Ovary (tissue), 7 donors: ENCODE measurements at regions not wholly inside any gene's neighbourhood (a gene's known extent, or its start where the extent isn't known, plus 50 kb on each side); places are given as distances from the start of the nearest gene placed in this dataset.

Source experiments
- DNase-seq, 5 donors: peaks; one replicate each; pipeline ENCODE4 v3.0.0-alpha.2; 2019 to 2020
- H3K27ac ChIP-seq, 2 donors: fragments of 200-600 bp; one replicate each; pipeline versions ENCODE4 v1.5.1 to v1.8.0; 2019 to 2022
- H3K27me3 ChIP-seq: fragments of 200-600 bp; one replicate; pipeline ENCODE4 v1.8.0; 2022
- H3K36me3 ChIP-seq: fragments of 200-600 bp; sonication (generic); one replicate; pipeline ENCODE4 v1.5.1; 2019
- H3K4me1 ChIP-seq: one replicate; pipeline ENCODE4 v1.8.1; 2013; ENCODE audit warnings: mild to moderate bottlenecking, moderate library complexity; ENCODE audit not compliant: insufficient read depth
- H3K4me3 ChIP-seq: fragments of 200-600 bp; sonication (generic); one replicate; pipeline ENCODE4 v1.5.1; 2017
- H3K9me3 ChIP-seq, 2 donors: fragments of 200-600 bp in 1 of 2; sonication (generic) in 1 of 2; one replicate each; pipeline versions ENCODE4 v1.5.1 to v1.8.1; 2013 to 2019; ENCODE audit warnings: mild to moderate bottlenecking in 1 of 2, moderate library complexity in 1 of 2
- CTCF ChIP-seq, 3 donors: fragments of 450-650 bp in 2 of 3; fragments of 200-600 bp in 1 of 3; IDR thresholded peaks; one replicate each; pipeline versions ENCODE4 v1.5.1 to v1.8.0; 2016 to 2022; ENCODE audit warnings: antibody characterized with exemption in 3 of 3, mild to moderate bottlenecking in 1 of 3
- EP300 ChIP-seq: sonication (generic); formaldehyde crosslinking; IDR thresholded peaks from one replicate; pipeline ENCODE4 v1.6.1; 2017; ENCODE audit warnings: antibody characterized with exemption
- POLR2A ChIP-seq: fragments of 450-650 bp; IDR thresholded peaks from one replicate; pipeline ENCODE4 v1.6.1; 2017; ENCODE audit warnings: antibody characterized with exemption, mild to moderate bottlenecking, moderate library complexity
- WGBS, 3 donors: extraction: QIAGEN DNeasy Blood & Tissue Kit in 1 of 3; methylation state at CpG; one replicate each; pipeline versions ENCODE4 v1.1.5 to v1.1.7; 2013 to 2017; 5-methylcytosine and 5-hydroxymethylcytosine counted together
- intact Hi-C, 4 donors: fragments of 100-400 bp; cut with DNase I; formaldehyde crosslinking; loops; one replicate each; pipeline versions ENCODE4 v1.11.0 to v1.15.1; 2022 to 2023
- donor health status: DM: no; HTN: no; CAD: no; lungs with moderate emphysema.
- donor health status: DM: no; HTN: no; CAD: no.
- donor health status: Bipolar disorder and iron deficiency.
- donor health status: DM: no; HTN: no; CAD: no.
- donor health status: DM: yes; HTN: yes; CAD: no.

- Histone ChIP-seq H3K27ac (no peak overlapping the region), H3K9me3 (no peaks in the 10 kb centered on the region), H3K36me3 (no peaks in the 10 kb centered on the region), H3K4me3 (no peak overlapping the region), H3K27me3 (no peaks in the 10 kb centered on the region), H3K4me1 (no peaks in the 10 kb centered on the region)
- DNase-seq: no peak
- 47 to 67% (median 55%) methylated on average over 2 of the region's 2 CpGs for WGBS, 3 donors
- no peak for TF ChIP-seq POLR2A
- no peak for TF ChIP-seq EP300
- TF ChIP-seq CTCF (IDR thresholded peaks at IDR 0.05): no peak
- intact Hi-C loops: no loop called here
Measured at GRCh38 chr4:29199025-29199424, 1521.1 kb upstream of the PCDH7 start.

- intact Hi-C loops: no loop called here
- Histone ChIP-seq H3K36me3 (no peaks in the 10 kb centered on the region), H3K4me3 (no peak overlapping the region), H3K9me3 (no peaks in the 10 kb centered on the region), H3K27me3 (no peaks in the 10 kb centered on the region), H3K27ac (no peak overlapping the region), H3K4me1 (no peaks in the 10 kb centered on the region)
- DNase-seq: no peak
- TF ChIP-seq CTCF (IDR thresholded peaks at IDR 0.05) (no peak), EP300 (no peak), POLR2A (no peak)
- 19 to 52% (median 26%) methylated on average over 4 of the region's 4 CpGs for WGBS, 3 donors
Measured at GRCh38 chr4:29199485-29199884, 1520.7 kb upstream of the PCDH7 start.

- WGBS, 3 donors: 73 to 80% (median 74%) methylated on average over 1 of the region's 1 CpG
- Histone ChIP-seq H3K4me1 (no peaks in the 10 kb centered on the region), H3K27me3 (no peaks in the 10 kb centered on the region), H3K36me3 (no peaks in the 10 kb centered on the region), H3K27ac (no peak overlapping the region), H3K4me3 (no peak overlapping the region), H3K9me3 (no peaks in the 10 kb centered on the region)
- intact Hi-C loops: no loop called here
- TF ChIP-seq EP300 (no peak), CTCF (IDR thresholded peaks at IDR 0.05) (no peak), POLR2A (no peak)
- no peak for DNase-seq
Measured at GRCh38 chr4:29213020-29213419, 1507.1 kb upstream of the PCDH7 start.

- intact Hi-C loops: no loop called here
- Histone ChIP-seq H3K4me3 (no peak overlapping the region), H3K27ac (no peak overlapping the region), H3K36me3 (no peaks in the 10 kb centered on the region), H3K9me3 (no peaks in the 10 kb centered on the region), H3K4me1 (no peaks in the 10 kb centered on the region), H3K27me3 (no peaks in the 10 kb centered on the region)
- no peak for TF ChIP-seq EP300
- no peak for TF ChIP-seq CTCF (IDR thresholded peaks at IDR 0.05)
- no peak for TF ChIP-seq POLR2A
- no peak for DNase-seq
- WGBS, 3 donors: 34 to 63% (median 47%) methylated on average over 1 of the region's 1 CpG
Measured at GRCh38 chr4:29220761-29221160, 1499.4 kb upstream of the PCDH7 start.

GRCh38 chr4:29224911-29225310 is 1495.3 kb upstream of the PCDH7 start:
- no peaks in the 10 kb centered on the region for H3K4me1 ChIP-seq
- intact Hi-C loops: no loop called here
- TF ChIP-seq CTCF (IDR thresholded peaks at IDR 0.05) (no peak), EP300 (no peak), POLR2A (no peak)
- no peaks in the 10 kb centered on the region for H3K27me3 ChIP-seq
- 57 to 74% (median 72%) methylated on average over 2 of the region's 2 CpGs for WGBS, 3 donors
- no peak overlapping the region for H3K4me3 ChIP-seq
- peaks cover 0 to 3% of the 10 kb centered on the region in 2 donors for H3K9me3 ChIP-seq
- no peak for DNase-seq
- H3K36me3 ChIP-seq: no peaks in the 10 kb centered on the region
- H3K27ac ChIP-seq: no peak overlapping the region
